ENCODE measurements at regions not wholly inside any gene's neighbourhood (a gene's known extent, or its start where the extent isn't known, plus 50 kb on each side); places are given as distances from the start of the nearest gene placed in this dataset.

DNA sequence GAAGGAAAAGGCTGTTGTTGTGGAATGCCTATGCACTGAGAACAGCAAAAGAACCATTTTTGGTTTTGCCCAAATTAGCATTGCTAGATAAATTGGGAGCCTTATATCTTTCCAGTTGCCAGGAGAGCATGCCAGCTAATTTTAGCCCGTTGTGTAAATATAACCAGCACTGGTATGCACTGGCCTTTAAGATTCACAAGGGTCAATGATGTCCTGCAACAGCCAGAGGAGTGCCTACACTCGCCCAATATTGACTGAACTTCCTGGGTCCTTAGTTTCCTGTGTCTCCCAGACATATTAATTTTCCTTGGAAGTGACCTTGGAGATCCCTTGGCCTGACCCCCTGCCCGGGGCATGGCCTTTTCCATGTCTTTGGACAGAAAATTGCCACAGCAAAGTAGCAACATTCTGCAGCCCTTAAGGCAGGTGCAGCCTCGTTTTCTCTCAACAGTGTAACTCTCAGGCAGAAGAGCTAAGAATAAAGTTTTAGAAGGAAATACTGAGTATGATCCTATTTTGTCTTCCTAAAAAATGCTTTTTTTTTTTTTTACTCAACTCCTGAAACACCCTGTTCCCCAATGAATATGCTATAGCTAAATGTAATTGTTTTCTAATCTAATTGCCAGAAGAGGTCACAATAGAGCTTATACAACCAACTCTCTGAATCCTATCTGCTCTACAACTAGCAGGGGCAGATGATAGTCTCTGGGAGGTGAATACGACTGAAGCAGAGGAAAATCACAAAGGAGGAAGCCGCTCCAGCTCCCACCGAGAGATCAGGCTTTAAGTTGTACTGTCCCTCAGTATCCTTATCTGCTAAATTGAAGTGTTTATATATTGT is 131.9 kb upstream of the PCGF5 start:
- Histone ChIP-seq H3K79me2 (no peaks in the 10 kb centered on the region), H3K9me3 (ENCODE audit: low read depth) (no peaks in the 10 kb centered on the region), H3K4me1 (ENCODE audit: insufficient read depth) (no peaks in the 10 kb centered on the region), H3K4me2 (no peak overlapping the region), H3K36me3 (replicated peaks; ENCODE audit: insufficient read depth, low read depth) (no peaks in the 10 kb centered on the region), H3K4me3 (no peak overlapping the region), H4K20me1 (ENCODE audit: insufficient read depth, poor library complexity, severe bottlenecking) (no peaks in the 10 kb centered on the region), H3K27me3 (no peaks in the 10 kb centered on the region), H3K9me2 (replicated peaks; ENCODE audit: insufficient read depth) (no peaks in the 10 kb centered on the region), H3K27ac (no peak overlapping the region), H2AFZ (no peak overlapping the region)
- 65% methylated on average over 7 of the region's 7 CpGs for WGBS (ENCODE audit: low lambda C conversion rate, missing lambda C conversion rate)
- TF ChIP-seq EZH2 (IDR thresholded peaks at IDR 0.05; ENCODE audit: borderline replicate concordance), result no peak
- TF ChIP-seq CTCF (IDR thresholded peaks at IDR 0.05; ENCODE audit: poor library complexity), result peak; percentile 23
- TF ChIP-seq EZH2phosphoT487 (IDR thresholded peaks at IDR 0.05; ENCODE audit: low read depth, severe bottlenecking, unreplicated experiment), result no peak
- DNase-seq (ENCODE audit: low spot score), result no peak

- Histone ChIP-seq H3K27me3 (no peaks in the 10 kb centered on the region), H4K20me1 (ENCODE audit: insufficient read depth, poor library complexity, severe bottlenecking) (no peaks in the 10 kb centered on the region), H3K4me2 (no peak overlapping the region), H3K9me3 (ENCODE audit: low read depth) (no peaks in the 10 kb centered on the region), H3K27ac (no peak overlapping the region), H3K4me3 (no peak overlapping the region), H3K36me3 (replicated peaks; ENCODE audit: insufficient read depth, low read depth) (no peaks in the 10 kb centered on the region), H3K79me2 (no peaks in the 10 kb centered on the region), H3K4me1 (ENCODE audit: insufficient read depth) (no peaks in the 10 kb centered on the region), H2AFZ (no peak overlapping the region), H3K9me2 (replicated peaks; ENCODE audit: insufficient read depth) (no peaks in the 10 kb centered on the region)
- no peak for DNase-seq (ENCODE audit: low spot score)
- no peak for TF ChIP-seq CTCF (IDR thresholded peaks at IDR 0.05; ENCODE audit: poor library complexity)
- TF ChIP-seq EZH2 (IDR thresholded peaks at IDR 0.05; ENCODE audit: borderline replicate concordance), result no peak
- no peak for TF ChIP-seq EZH2phosphoT487 (IDR thresholded peaks at IDR 0.05; ENCODE audit: low read depth, severe bottlenecking, unreplicated experiment)
- WGBS (ENCODE audit: low lambda C conversion rate, missing lambda C conversion rate), result 61% methylated on average over 5 of the region's 5 CpGs
Measured at GRCh38 chr10:91090761-91091529, 129.5 kb upstream of the PCGF5 start.

- WGBS (ENCODE audit: low lambda C conversion rate, missing lambda C conversion rate), result 96% methylated on average over 2 of the region's 2 CpGs
- Histone ChIP-seq H3K27me3 (no peaks in the 10 kb centered on the region), H3K4me1 (ENCODE audit: insufficient read depth) (no peaks in the 10 kb centered on the region)
Measured at GRCh38 chr10:91091780-91092179, 128.7 kb upstream of the PCGF5 start.

More at GRCh38 chr10:91091780-91092179, 128.7 kb upstream of the PCGF5 start:
- Histone ChIP-seq H3K27ac (no peak overlapping the region), H3K4me3 (no peak overlapping the region), H3K4me2 (no peak overlapping the region), H3K36me3 (replicated peaks; ENCODE audit: insufficient read depth, low read depth) (no peaks in the 10 kb centered on the region), H4K20me1 (ENCODE audit: insufficient read depth, poor library complexity, severe bottlenecking) (no peaks in the 10 kb centered on the region), H2AFZ (no peak overlapping the region), H3K79me2 (no peaks in the 10 kb centered on the region), H3K9me3 (ENCODE audit: low read depth) (no peaks in the 10 kb centered on the region), H3K9me2 (replicated peaks; ENCODE audit: insufficient read depth) (no peaks in the 10 kb centered on the region)
- no peak for DNase-seq (ENCODE audit: low spot score)
- no peak for TF ChIP-seq EZH2 (IDR thresholded peaks at IDR 0.05; ENCODE audit: borderline replicate concordance)
- no peak for TF ChIP-seq EZH2phosphoT487 (IDR thresholded peaks at IDR 0.05; ENCODE audit: low read depth, severe bottlenecking, unreplicated experiment)
- TF ChIP-seq CTCF (IDR thresholded peaks at IDR 0.05; ENCODE audit: poor library complexity), result no peak

Measured in hepatocyte (in vitro differentiated cells).